ENCODE measurements at regions not wholly inside any gene's neighbourhood (a gene's known extent, or its start where the extent isn't known, plus 50 kb on each side); places are given as distances from the start of the nearest gene placed in this dataset.

GRCh38 chr2:109707281-109708147 lies 86.6 kb upstream of the RGPD5 start:
- H3K9me3 ChIP-seq, result no peaks in the 10 kb centered on the region
- H3K36me3 ChIP-seq, result no peaks in the 10 kb centered on the region
- peaks cover 0 to 8% (median 1%) of the 10 kb centered on the region in 6 donors for H3K4me1 ChIP-seq
- 86 to 93% (median 91%) methylated on average over 9 of the region's 9 CpGs for WGBS, 5 donors
- no peaks in the 10 kb centered on the region for H3K27me3 ChIP-seq (replicated peaks in 1 of 7)
- no peak overlapping the region for H3K27ac ChIP-seq
- no peak overlapping the region for H3K4me3 ChIP-seq
- DNase-seq, result no peak
- intact Hi-C loops (cut with DNase I; ENCODE audit: low total_unique reads), result no loop called here
- TF ChIP-seq CTCF (IDR thresholded peaks at IDR 0.05 in 8 of 11, conservative IDR thresholded peaks at IDR 0.05 in 3 of 11), result no peak
- TF ChIP-seq POLR2A (IDR thresholded peaks at IDR 0.05), result no peak
- no peak for TF ChIP-seq POLR2AphosphoS5 (IDR thresholded peaks at IDR 0.05)

- DNase-seq, result no peak
- intact Hi-C loops (cut with DNase I; ENCODE audit: low total_unique reads), result no loop called here
- 70 to 87% (median 77%) methylated on average over 7 of the region's 7 CpGs for WGBS, 5 donors
Measured at GRCh38 chr2:109710505-109711229, 83.4 kb upstream of the RGPD5 start.

GRCh38 chr2:109711230-109712122 lies 82.6 kb upstream of the RGPD5 start:
- 61 to 75% (median 67%) methylated on average over 11 of the region's 11 CpGs for WGBS, 5 donors
- TF ChIP-seq POLR2A (IDR thresholded peaks at IDR 0.05) (no peak), POLR2AphosphoS5 (IDR thresholded peaks at IDR 0.05) (peak in 2 of 3 donors; percentile 6 to 20)
- Histone ChIP-seq H3K4me3 (no peak overlapping the region), H3K4me1 (no peaks in the 10 kb centered on the region), H3K27ac (peak overlapping the region in 4 of 8 donors; percentile 4 to 46 (median 32)), H3K27me3 (replicated peaks in 1 of 7) (no peaks in the 10 kb centered on the region), H3K9me3 (no peaks in the 10 kb centered on the region), H3K36me3 (no peaks in the 10 kb centered on the region)
- intact Hi-C loops (cut with DNase I; ENCODE audit: low total_unique reads), result no loop called here
- no peak for DNase-seq

More at GRCh38 chr2:109710505-109711229, 83.4 kb upstream of the RGPD5 start:
- Histone ChIP-seq H3K4me1 (no peaks in the 10 kb centered on the region), H3K27me3 (replicated peaks in 1 of 7) (no peaks in the 10 kb centered on the region), H3K9me3 (no peaks in the 10 kb centered on the region), H3K36me3 (no peaks in the 10 kb centered on the region), H3K4me3 (no peak overlapping the region), H3K27ac (no peak overlapping the region)
- no peak for TF ChIP-seq POLR2AphosphoS5 (IDR thresholded peaks at IDR 0.05)
- no peak for TF ChIP-seq CTCF (IDR thresholded peaks at IDR 0.05 in 8 of 11, conservative IDR thresholded peaks at IDR 0.05 in 3 of 11)
- TF ChIP-seq POLR2A (IDR thresholded peaks at IDR 0.05), result no peak

- WGBS, 5 donors, result 82 to 88% (median 83%) methylated on average over 1 to 2 of the region's 2 CpGs
- no peaks in the 10 kb centered on the region for H3K27me3 ChIP-seq (replicated peaks in 1 of 7)
- peak overlapping the region in 4 of 8 donors; percentile 4 to 46 (median 32) for H3K27ac ChIP-seq
- no peaks in the 10 kb centered on the region for H3K36me3 ChIP-seq
- no peaks in the 10 kb centered on the region for H3K4me1 ChIP-seq
- intact Hi-C loops (cut with DNase I; ENCODE audit: low total_unique reads), result no loop called here
- no peak overlapping the region for H3K4me3 ChIP-seq
- DNase-seq, result no peak
- no peak for TF ChIP-seq POLR2AphosphoS5 (IDR thresholded peaks at IDR 0.05)
- no peak for TF ChIP-seq CTCF (IDR thresholded peaks at IDR 0.05 in 8 of 11, conservative IDR thresholded peaks at IDR 0.05 in 3 of 11)
- no peak for TF ChIP-seq POLR2A (IDR thresholded peaks at IDR 0.05)
- no peaks in the 10 kb centered on the region for H3K9me3 ChIP-seq
Measured at GRCh38 chr2:109712123-109712449, 82.0 kb upstream of the RGPD5 start.
